IMR-90 (cell line): ENCODE measurements at regions not wholly inside any gene's neighbourhood (a gene's known extent, or its start where the extent isn't known, plus 50 kb on each side); places are given as distances from the start of the nearest gene placed in this dataset.

Experiments
- ATAC-seq: fragments of 200-7000 bp; cut with Tn5 transposase; 2 replicates; pipeline ENCODE4 v1.9.1; 2020; ENCODE audit warnings: low read depth, mild to moderate bottlenecking, moderate library complexity
- BruUV-seq: library from RNA; stranded (reverse); fragments of 400-500 nt; replicated peaks from 2 replicates; lab custom pipeline; 2021; lab: Mats Ljungman, UMichigan
- CTCF ChIA-PET: fragments of 300-600 bp; formaldehyde crosslinking; extraction: SDS; loops from one replicate; lab custom pipeline; 2021; ENCODE audit warnings: antibody characterized with exemption; lab: Yijun Ruan, JAX
- POLR2A ChIA-PET: fragments of 300-600 bp; sonication (Branson Sonifier 250); formaldehyde crosslinking; loops from one replicate; lab custom pipeline; 2022; ENCODE audit warnings: antibody characterized with exemption; ENCODE audit not compliant: unreplicated experiment; lab: Charles Lee
- DNase-seq: peaks from one replicate; pipeline ENCODE4 v3.0.0; 2013
- H2AFZ ChIP-seq: replicated peaks from 2 replicates; pipeline ENCODE3; 2013; ENCODE audit warnings: low read length, mild to moderate bottlenecking; ENCODE audit not compliant: poor library complexity
- H2AK5ac ChIP-seq: 2 replicates; pipeline ENCODE4 v1.6.1; 2013; ENCODE audit warnings: low read depth, low read length, inconsistent platforms
- H2AK9ac ChIP-seq: replicated peaks from 2 replicates; pipeline ENCODE3; 2013; ENCODE audit warnings: mild to moderate bottlenecking, low read depth, low read length, moderate library complexity; ENCODE audit not compliant: poor library complexity
- H2BK120ac ChIP-seq: 2 replicates; pipeline ENCODE4 v1.6.1; 2013; ENCODE audit warnings: low read depth, low read length, inconsistent platforms
- H2BK15ac ChIP-seq: 3 replicates; pipeline ENCODE4 v1.6.1; 2013; ENCODE audit warnings: low read depth, low read length, inconsistent platforms
- H2BK20ac ChIP-seq: 2 replicates; pipeline ENCODE4 v1.6.1; 2013; ENCODE audit warnings: low read depth, mild to moderate bottlenecking, inconsistent platforms, low read length, moderate library complexity
- H2BK5ac ChIP-seq: 2 replicates; pipeline ENCODE4 v1.6.1; 2013; ENCODE audit warnings: mild to moderate bottlenecking, low read depth, low read length, inconsistent platforms; ENCODE audit not compliant: poor library complexity, severe bottlenecking
- H3K14ac ChIP-seq: replicated peaks from 2 replicates; pipeline ENCODE4 v1.6.1; 2013; ENCODE audit warnings: low read depth, low read length, inconsistent platforms
- H3K18ac ChIP-seq: 2 replicates; pipeline ENCODE4 v1.6.1; 2013; ENCODE audit warnings: low read depth, low read length, control low read depth
- H3K23ac ChIP-seq: 2 replicates; pipeline ENCODE4 v1.6.1; 2013; ENCODE audit warnings: low read depth, low read length, inconsistent platforms
- H3K27ac ChIP-seq: 2 replicates; pipeline ENCODE4 v1.5.1; 2013; ENCODE audit warnings: mild to moderate bottlenecking, control low read depth, low read length; ENCODE audit not compliant: insufficient read depth
- H3K27me3 ChIP-seq: 2 replicates; pipeline ENCODE4 v1.6.1; 2013; ENCODE audit warnings: low read length; ENCODE audit not compliant: control insufficient read depth, insufficient read depth
- H3K36me3 ChIP-seq: 2 replicates; pipeline ENCODE4 v1.6.1; 2013; ENCODE audit warnings: low read length, mixed read lengths; ENCODE audit not compliant: control insufficient read depth, insufficient read depth
- H3K4ac ChIP-seq: 2 replicates; pipeline ENCODE4 v1.6.1; 2013; ENCODE audit warnings: low read depth, low read length, inconsistent platforms
- H3K4me1 ChIP-seq: 2 replicates; pipeline ENCODE4 v1.6.1; 2013; ENCODE audit warnings: low read length, mixed read lengths; ENCODE audit not compliant: control insufficient read depth, insufficient read depth
- H3K4me2 ChIP-seq: 2 replicates; pipeline ENCODE4 v1.6.1; 2013; ENCODE audit warnings: low read depth, mild to moderate bottlenecking, control low read depth, low read length, moderate library complexity
- H3K4me3 ChIP-seq: 2 replicates; pipeline ENCODE4 v1.5.1; 2013; ENCODE audit warnings: low read depth, mild to moderate bottlenecking, control low read depth, low read length, moderate library complexity; ENCODE audit not compliant: insufficient read depth
- H3K56ac ChIP-seq: 2 replicates; pipeline ENCODE4 v1.6.1; 2013; ENCODE audit warnings: low read length, inconsistent platforms; ENCODE audit not compliant: insufficient read depth; ENCODE audit errors: extremely low read depth
- H3K79me1 ChIP-seq, 2 experiments: 2 replicates each; pipeline ENCODE4 v1.6.1; 2013; ENCODE audit warnings: low read length in 2 of 2, inconsistent platforms in 1 of 2, low read depth in 1 of 2
- H3K9ac ChIP-seq: 2 replicates; pipeline ENCODE4 v1.6.1; 2013; ENCODE audit warnings: low read depth, low read length, control low read depth
- H3K9me1 ChIP-seq: 2 replicates; pipeline ENCODE4 v1.6.1; 2013; ENCODE audit warnings: low read length, inconsistent platforms; ENCODE audit not compliant: insufficient read depth
- H3K9me3 ChIP-seq: 2 replicates; pipeline ENCODE4 v1.6.1; 2013; ENCODE audit warnings: low read length; ENCODE audit not compliant: control insufficient read depth, insufficient read depth
- H4K20me1 ChIP-seq: 2 replicates; pipeline ENCODE4 v1.6.1; 2013; ENCODE audit warnings: low read length, inconsistent platforms; ENCODE audit not compliant: insufficient read depth
- H4K5ac ChIP-seq: 2 replicates; pipeline ENCODE4 v1.6.1; 2013; ENCODE audit warnings: mild to moderate bottlenecking, low read depth, low read length, control low read depth
- H4K8ac ChIP-seq, 2 experiments: 2 replicates each; pipeline ENCODE4 v1.6.1; 2013; ENCODE audit warnings: low read depth in 2 of 2, low read length in 2 of 2, control low read depth in 1 of 2, inconsistent platforms in 1 of 2
- H4K91ac ChIP-seq: 2 replicates; pipeline ENCODE4 v1.6.1; 2013; ENCODE audit warnings: low read depth, low read length, inconsistent platforms; ENCODE audit not compliant: insufficient read depth
- BHLHE40 ChIP-seq: fragments of 150-350 bp; IDR thresholded peaks from 2 replicates; pipeline ENCODE4 v1.6.1; 2016; ENCODE audit warnings: mild to moderate bottlenecking, low read depth, low read length
- CEBPB ChIP-seq: IDR thresholded peaks from 2 replicates; pipeline ENCODE4 v1.6.1; 2012; ENCODE audit warnings: low read depth, low read length, improper control_type of control experiment
- CHD1 ChIP-seq: IDR thresholded peaks from 2 replicates; pipeline ENCODE4 v1.6.1; 2012; ENCODE audit warnings: low read depth, low read length, improper control_type of control experiment
- CTCF ChIP-seq: conservative IDR thresholded peaks from 2 replicates; pipeline ENCODE4 v1.5.1; 2012; ENCODE audit warnings: mild to moderate bottlenecking, low read depth, low read length, improper control_type of control experiment
- ELK1 ChIP-seq: fragments of 150-350 bp; IDR thresholded peaks from 2 replicates; pipeline ENCODE4 v1.6.1; 2016; ENCODE audit warnings: low read depth, mild to moderate bottlenecking, low read length, moderate library complexity, borderline replicate concordance
- FOS ChIP-seq: fragments of 150-350 bp; IDR thresholded peaks from 2 replicates; pipeline ENCODE4 v1.6.1; 2016; ENCODE audit warnings: low read depth, low read length
- MAFK ChIP-seq: IDR thresholded peaks from 2 replicates; pipeline ENCODE4 v1.6.1; 2012; ENCODE audit warnings: low read depth, low read length, improper control_type of control experiment
- MAZ ChIP-seq: IDR thresholded peaks from 2 replicates; pipeline ENCODE4 v1.6.1; 2012; ENCODE audit warnings: low read depth, mild to moderate bottlenecking, low read length, improper control_type of control experiment, moderate library complexity, borderline replicate concordance
- MXI1 ChIP-seq: IDR thresholded peaks from 2 replicates; pipeline ENCODE4 v1.6.1; 2012; ENCODE audit warnings: low read depth, mild to moderate bottlenecking, low read length, moderate library complexity, borderline replicate concordance
- NFE2L2 ChIP-seq: fragments of 150-350 bp; IDR thresholded peaks from 2 replicates; pipeline ENCODE4 v1.6.1; 2016; ENCODE audit warnings: low read depth, mild to moderate bottlenecking, low read length
- POLR2A ChIP-seq: IDR thresholded peaks from 2 replicates; pipeline ENCODE4 v1.6.1; 2012; ENCODE audit warnings: mild to moderate bottlenecking, low read depth, low read length
- RAD21 ChIP-seq: IDR thresholded peaks from 2 replicates; pipeline ENCODE4 v1.6.1; 2012; ENCODE audit warnings: low read length, improper control_type of control experiment
- RCOR1 ChIP-seq: IDR thresholded peaks from 2 replicates; pipeline ENCODE4 v1.6.1; 2012; ENCODE audit warnings: mild to moderate bottlenecking, low read length, improper control_type of control experiment; ENCODE audit not compliant: insufficient replicate concordance
- RFX5 ChIP-seq: IDR thresholded peaks from 2 replicates; pipeline ENCODE4 v1.8.0; 2012; ENCODE audit warnings: low read depth, mild to moderate bottlenecking, low read length, moderate library complexity
- SMC3 ChIP-seq: fragments of 150-350 bp; IDR thresholded peaks from 2 replicates; pipeline ENCODE4 v1.6.1; 2016; ENCODE audit warnings: low read depth, mild to moderate bottlenecking, antibody characterized with exemption, low read length, moderate library complexity
- WGBS, 2 experiments: methylation state at CpG; one replicate each; pipeline versions ENCODE4 v1.1.5 to v1.1.7; 2013; ENCODE audit warnings: missing lambda C conversion rate in 2 of 2; ENCODE audit not compliant: insufficient read length in 1 of 2; ENCODE audit errors: extremely low coverage in 2 of 2; 5-methylcytosine and 5-hydroxymethylcytosine counted together
- dilution Hi-C: fragments of 300-500 bp; cut with HindIII; formaldehyde crosslinking; loops from one replicate; pipeline ENCODE4 v1.14.3; 2018; ENCODE audit warnings: low sequenced_read_pairs; ENCODE audit not compliant: unreplicated experiment
- in situ Hi-C: fragments of 300-500 bp; cut with MboI; formaldehyde crosslinking; loops from 3 replicates; pipeline ENCODE4 v1.14.3; 2019; ENCODE audit warnings: low sequenced_read_pairs, inconsistent platforms, mixed read lengths
- intact Hi-C: fragments of 100-400 bp; cut with micrococcal nuclease; formaldehyde crosslinking; loops from 2 replicates; pipeline ENCODE4 v1.10.0; 2022
- TF ChIP-seq, protein P1 (sequence below): fragments of 150-350 bp; IDR thresholded peaks from 2 replicates; pipeline ENCODE4 v1.6.1; 2017; ENCODE audit warnings: mild to moderate bottlenecking, antibody characterized with exemption, low read length, low read depth

DNA sequence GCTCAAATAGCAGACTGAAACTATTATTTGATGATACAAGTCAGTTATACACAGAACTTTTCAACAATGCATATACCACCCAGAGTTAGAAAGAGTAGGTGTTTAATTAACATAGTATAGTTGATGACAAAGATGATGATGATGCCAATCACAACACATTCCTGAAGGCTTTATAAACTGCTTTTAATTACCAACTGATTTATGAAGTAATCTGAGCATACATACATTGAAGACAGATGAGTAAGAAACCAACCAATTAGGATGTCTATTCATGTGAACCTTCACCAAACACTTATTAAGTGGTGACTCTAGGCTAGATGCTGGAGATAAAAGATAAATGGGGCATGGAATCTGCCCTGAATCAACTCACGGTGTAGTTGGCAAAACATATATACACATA, 600.9 kb upstream of the FLRT2 start:
- H2BK120ac ChIP-seq, result no peak overlapping the region
- H3K79me1 ChIP-seq, result no peaks in the 10 kb centered on the region
- H4K5ac ChIP-seq, result no peak overlapping the region
- POLR2A ChIA-PET, result no interaction called here
- no CpG with 5 or more reads among the region's 1 CpG for WGBS, 2 experiments
- H3K4me1 ChIP-seq, result no peaks in the 10 kb centered on the region
- TF ChIP-seq MXI1, result no peak
- TF ChIP-seq, protein P1, sequence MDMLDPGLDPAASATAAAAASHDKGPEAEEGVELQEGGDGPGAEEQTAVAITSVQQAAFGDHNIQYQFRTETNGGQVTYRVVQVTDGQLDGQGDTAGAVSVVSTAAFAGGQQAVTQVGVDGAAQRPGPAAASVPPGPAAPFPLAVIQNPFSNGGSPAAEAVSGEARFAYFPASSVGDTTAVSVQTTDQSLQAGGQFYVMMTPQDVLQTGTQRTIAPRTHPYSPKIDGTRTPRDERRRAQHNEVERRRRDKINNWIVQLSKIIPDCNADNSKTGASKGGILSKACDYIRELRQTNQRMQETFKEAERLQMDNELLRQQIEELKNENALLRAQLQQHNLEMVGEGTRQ, result no peak
- TF ChIP-seq SMC3, result no peak
- no peak for TF ChIP-seq CTCF
- no peak for TF ChIP-seq RAD21
- no peak for TF ChIP-seq CEBPB
- no peak for TF ChIP-seq RCOR1
- no peak for TF ChIP-seq POLR2A
- no peak for TF ChIP-seq RFX5
- TF ChIP-seq MAFK, result no peak
- TF ChIP-seq ELK1, result no peak
- no peak for TF ChIP-seq BHLHE40
- TF ChIP-seq MAZ, result no peak
- TF ChIP-seq FOS, result no peak
- no peak for TF ChIP-seq NFE2L2
- TF ChIP-seq CHD1, result no peak
- no peak overlapping the region for H3K9ac ChIP-seq
- no peak overlapping the region for H2BK20ac ChIP-seq
- no peak overlapping the region for H3K18ac ChIP-seq
- no TSS peak for BruUV-seq
- H3K23ac ChIP-seq, result no peak overlapping the region
- H3K4ac ChIP-seq, result no peak overlapping the region
- no peak overlapping the region for H2BK15ac ChIP-seq
- intact Hi-C loops, result loop anchor here (10.0 kb wide), 1 partner anchor 596 kb away; no protein-coding TSS in a partner anchor
- H2AK5ac ChIP-seq, result no peak overlapping the region
- dilution Hi-C loops, result no loop called here
- no peak overlapping the region for H3K56ac ChIP-seq
- no peaks in the 10 kb centered on the region for H4K20me1 ChIP-seq
- DNase-seq (no peak), ATAC-seq (no peak)
- H3K36me3 ChIP-seq, result no peaks in the 10 kb centered on the region
- H3K14ac ChIP-seq, result no peak overlapping the region
- H2AK9ac ChIP-seq, result no peak overlapping the region
- H3K27ac ChIP-seq, result no peak overlapping the region
- H3K9me1 ChIP-seq, result no peaks in the 10 kb centered on the region
- H3K4me3 ChIP-seq, result no peak overlapping the region
- CTCF ChIA-PET, result no interaction called here
- H4K8ac ChIP-seq, result no peak overlapping the region
- no peaks in the 10 kb centered on the region for H3K27me3 ChIP-seq
- in situ Hi-C loops, result no loop called here
- H2BK5ac ChIP-seq, result no peak overlapping the region
- H3K4me2 ChIP-seq, result no peak overlapping the region
- H2AFZ ChIP-seq, result no peak overlapping the region
- no peaks in the 10 kb centered on the region for H3K9me3 ChIP-seq
- no peak overlapping the region for H4K91ac ChIP-seq
